ENCODE measurements at regions not wholly inside any gene's neighbourhood (a gene's known extent, or its start where the extent isn't known, plus 50 kb on each side); places are given as distances from the start of the nearest gene placed in this dataset.

DNA sequence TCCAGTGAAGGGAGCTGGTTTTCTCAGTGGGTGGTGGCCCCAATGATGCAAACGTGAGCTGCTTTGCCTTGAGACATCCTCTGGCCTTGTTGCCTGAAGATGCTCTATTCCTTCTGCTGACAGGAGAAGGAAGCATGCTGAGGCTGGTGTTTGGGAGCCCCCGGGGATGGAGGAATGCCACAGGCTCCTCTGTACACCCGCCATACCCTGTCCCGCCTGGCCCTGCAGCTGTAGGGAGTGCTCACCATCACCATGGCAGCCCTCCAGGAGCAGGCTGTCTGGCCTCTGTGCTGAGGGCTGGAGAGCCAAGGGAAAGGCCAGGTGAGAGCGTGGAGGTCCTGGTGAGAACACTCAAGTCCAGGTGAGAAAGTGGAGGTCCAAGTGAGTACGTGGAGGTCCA, 134.4 kb downstream of the MRPL36 start:
- TF ChIP-seq EZH2phosphoT487 (IDR thresholded peaks at IDR 0.05; ENCODE audit: borderline replicate concordance, low read length): no peak
- TF ChIP-seq, protein P1, sequence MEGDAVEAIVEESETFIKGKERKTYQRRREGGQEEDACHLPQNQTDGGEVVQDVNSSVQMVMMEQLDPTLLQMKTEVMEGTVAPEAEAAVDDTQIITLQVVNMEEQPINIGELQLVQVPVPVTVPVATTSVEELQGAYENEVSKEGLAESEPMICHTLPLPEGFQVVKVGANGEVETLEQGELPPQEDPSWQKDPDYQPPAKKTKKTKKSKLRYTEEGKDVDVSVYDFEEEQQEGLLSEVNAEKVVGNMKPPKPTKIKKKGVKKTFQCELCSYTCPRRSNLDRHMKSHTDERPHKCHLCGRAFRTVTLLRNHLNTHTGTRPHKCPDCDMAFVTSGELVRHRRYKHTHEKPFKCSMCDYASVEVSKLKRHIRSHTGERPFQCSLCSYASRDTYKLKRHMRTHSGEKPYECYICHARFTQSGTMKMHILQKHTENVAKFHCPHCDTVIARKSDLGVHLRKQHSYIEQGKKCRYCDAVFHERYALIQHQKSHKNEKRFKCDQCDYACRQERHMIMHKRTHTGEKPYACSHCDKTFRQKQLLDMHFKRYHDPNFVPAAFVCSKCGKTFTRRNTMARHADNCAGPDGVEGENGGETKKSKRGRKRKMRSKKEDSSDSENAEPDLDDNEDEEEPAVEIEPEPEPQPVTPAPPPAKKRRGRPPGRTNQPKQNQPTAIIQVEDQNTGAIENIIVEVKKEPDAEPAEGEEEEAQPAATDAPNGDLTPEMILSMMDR (conservative IDR thresholded peaks at IDR 0.05; ENCODE audit: low read depth, low read length): no peak
